ENCODE measurements at regions not wholly inside any gene's neighbourhood (a gene's known extent, or its start where the extent isn't known, plus 50 kb on each side); places are given as distances from the start of the nearest gene placed in this dataset.

DNA sequence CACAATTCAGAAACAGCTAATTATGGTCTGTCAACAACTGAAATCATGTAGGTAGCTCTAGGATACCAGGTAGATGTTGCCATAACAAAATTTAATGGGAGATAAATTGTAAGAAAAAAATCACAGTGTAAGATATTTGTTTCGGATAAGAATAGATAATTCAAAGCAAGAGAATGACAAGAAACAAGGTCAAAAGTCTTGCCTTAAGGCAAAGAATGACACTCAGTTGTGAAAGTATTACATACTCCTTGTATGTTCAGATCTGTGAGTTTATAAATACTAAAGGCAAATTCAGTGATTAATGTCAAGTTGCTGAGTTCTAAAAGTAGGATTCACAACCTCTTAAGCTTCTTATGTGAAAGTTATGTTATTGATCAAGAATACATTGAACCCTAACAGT, 772.2 kb upstream of the SGO1 start:
- Mint-ChIP-seq H3K9me3 (peaks cover 3% of the 10 kb centered on the region), H3K27me3 (no peaks in the 10 kb centered on the region), H3K4me1 (ENCODE audit: low read depth) (no peaks in the 10 kb centered on the region), H3K4me3 (no peak overlapping the region), H3K27ac (no peak overlapping the region), H3K36me3 (ENCODE audit: low read depth) (no peaks in the 10 kb centered on the region)
- H3K27me3 ChIP-seq (ENCODE audit: control insufficient read depth in 1 of 2, insufficient read depth in 2 of 2, low read length in 2 of 2): no peaks in the 10 kb centered on the region
- CTCF ChIA-PET: no interaction called here
- H3K9me3 ChIP-seq (ENCODE audit: control insufficient read depth in 1 of 2, insufficient read depth in 1 of 2, low read length in 2 of 2): peaks cover 0 to 12% of the 10 kb centered on the region in 2 experiments
- no peaks in the 10 kb centered on the region for H3K4me1 ChIP-seq (ENCODE audit: insufficient read depth, low read length)
- no peak for ATAC-seq (ENCODE audit: poor library complexity)
- no peak overlapping the region for H3K27ac ChIP-seq (ENCODE audit: low read depth in 1 of 2, low read length in 2 of 2)
- intact Hi-C loops (cut with DNase I, micrococcal nuclease): no loop called here
- DNase-seq: no peak
- H3K36me3 ChIP-seq (ENCODE audit: insufficient read depth, low read length): no peaks in the 10 kb centered on the region
- POLR2A ChIA-PET: no interaction called here
- TF ChIP-seq CTCF (IDR thresholded peaks at IDR 0.05): no peak
- no peak overlapping the region for H3K4me3 ChIP-seq (ENCODE audit: low read length)

DNA sequence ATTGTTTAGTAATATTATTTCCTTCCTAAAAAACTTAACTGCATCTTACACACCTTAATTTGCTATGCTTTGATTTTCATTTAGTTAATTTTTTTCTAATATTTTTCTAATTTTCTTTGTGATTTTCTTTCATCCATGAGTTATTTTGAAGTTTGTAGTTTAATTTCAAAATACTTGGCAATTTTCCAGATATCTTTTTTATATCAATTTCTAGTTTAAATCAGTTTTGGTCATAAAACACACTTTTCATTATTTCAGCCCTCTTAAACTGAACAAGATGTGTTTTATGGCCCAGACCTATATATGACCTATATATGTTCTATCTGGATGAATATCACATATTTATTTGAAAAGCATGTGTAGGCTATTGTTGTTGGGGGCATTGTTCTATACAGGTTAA, 759.9 kb upstream of the SGO1 start:
- Histone ChIP-seq H3K27me3 (ENCODE audit: control insufficient read depth in 1 of 2, insufficient read depth in 2 of 2, low read length in 2 of 2) (no peaks in the 10 kb centered on the region), H3K9me3 (ENCODE audit: control insufficient read depth in 1 of 2, insufficient read depth in 1 of 2, low read length in 2 of 2) (peaks cover 0 to 5% of the 10 kb centered on the region in 2 experiments), H3K27ac (ENCODE audit: low read depth in 1 of 2, low read length in 2 of 2) (no peak overlapping the region), H3K4me1 (ENCODE audit: insufficient read depth, low read length) (no peaks in the 10 kb centered on the region), H3K4me3 (ENCODE audit: low read length) (no peak overlapping the region), H3K36me3 (ENCODE audit: insufficient read depth, low read length) (no peaks in the 10 kb centered on the region)
- peaks cover 17% of the 10 kb centered on the region for H3K9me3 Mint-ChIP-seq
- no peaks in the 10 kb centered on the region for H3K4me1 Mint-ChIP-seq (ENCODE audit: low read depth)
- CTCF ChIA-PET: no interaction called here
- H3K36me3 Mint-ChIP-seq (ENCODE audit: low read depth): no peaks in the 10 kb centered on the region
- H3K27me3 Mint-ChIP-seq: no peaks in the 10 kb centered on the region
- DNase-seq (no peak), ATAC-seq (ENCODE audit: poor library complexity) (no peak)
- intact Hi-C loops (cut with DNase I, micrococcal nuclease): no loop called here
- no peak overlapping the region for H3K4me3 Mint-ChIP-seq
- no peak for TF ChIP-seq CTCF (IDR thresholded peaks at IDR 0.05)
- POLR2A ChIA-PET: no interaction called here
- no peak overlapping the region for H3K27ac Mint-ChIP-seq

GRCh38 chr3:20935791-20936190, 749.8 kb upstream of the SGO1 start:
- H3K36me3 ChIP-seq (ENCODE audit: insufficient read depth, low read length): no peaks in the 10 kb centered on the region
- no peaks in the 10 kb centered on the region for H3K27me3 ChIP-seq (ENCODE audit: control insufficient read depth in 1 of 2, insufficient read depth in 2 of 2, low read length in 2 of 2)
- no peaks in the 10 kb centered on the region for H3K4me1 Mint-ChIP-seq (ENCODE audit: low read depth)
- no peak for TF ChIP-seq CTCF (IDR thresholded peaks at IDR 0.05)
- intact Hi-C loops (cut with DNase I, micrococcal nuclease): no loop called here
- ChIA-PET CTCF (no interaction called here), POLR2A (no interaction called here)
- H3K9me3 ChIP-seq (ENCODE audit: control insufficient read depth in 1 of 2, insufficient read depth in 1 of 2, low read length in 2 of 2): no peaks in the 10 kb centered on the region
- no peak overlapping the region for H3K27ac Mint-ChIP-seq
- no peaks in the 10 kb centered on the region for H3K4me1 ChIP-seq (ENCODE audit: insufficient read depth, low read length)
- H3K27me3 Mint-ChIP-seq: no peaks in the 10 kb centered on the region
- DNase-seq (no peak), ATAC-seq (ENCODE audit: poor library complexity) (no peak)
- H3K36me3 Mint-ChIP-seq (ENCODE audit: low read depth): no peaks in the 10 kb centered on the region
- H3K27ac ChIP-seq (ENCODE audit: low read depth in 1 of 2, low read length in 2 of 2): no peak overlapping the region
- no peak overlapping the region for H3K4me3 ChIP-seq (ENCODE audit: low read length)
- peaks cover 11% of the 10 kb centered on the region for H3K9me3 Mint-ChIP-seq
- H3K4me3 Mint-ChIP-seq: no peak overlapping the region
